Activated naive CD8-positive, alpha-beta T cell treated with anti-CD3 and anti-CD28 coated beads, Interleukin-2, amount 50 U/mL, for 16 hours (primary cell): ENCODE measurements at regions not wholly inside any gene's neighbourhood (a gene's known extent, or its start where the extent isn't known, plus 50 kb on each side); places are given as distances from the start of the nearest gene placed in this dataset.

Source experiments
- DNase-seq: peaks from one replicate; pipeline ENCODE4 v3.0.0-alpha.2; 2020; ENCODE audit warnings: low read depth, low spot score

- DNase-seq: no peak
These were observed 175.8 kb downstream of the CSNK2A3 start for GRCh38 chr11:11177156-11177808.

- DNase-seq: no peak
These were observed 179.6 kb downstream of the CSNK2A3 start for GRCh38 chr11:11173316-11174025.

GRCh38 chr11:11171854-11172253, 181.2 kb downstream of the CSNK2A3 start:
- DNase-seq: no peak

GRCh38 chr11:11171285-11171684, 181.8 kb downstream of the CSNK2A3 start:
- DNase-seq: no peak

GRCh38 chr11:11170352-11171084, 182.5 kb downstream of the CSNK2A3 start:
- DNase-seq: no peak

- DNase-seq: no peak
These were observed 183.2 kb downstream of the CSNK2A3 start for GRCh38 chr11:11169715-11170351.

- no peak for DNase-seq
These were observed 185.2 kb downstream of the CSNK2A3 start for GRCh38 chr11:11167806-11168205.

GRCh38 chr11:11164334-11164690, 188.7 kb downstream of the CSNK2A3 start:
- DNase-seq: no peak

GRCh38 chr11:11163669-11164333, 189.2 kb downstream of the CSNK2A3 start:
- DNase-seq: no peak

GRCh38 chr11:11163236-11163635, 189.8 kb downstream of the CSNK2A3 start:
- DNase-seq: no peak

GRCh38 chr11:11157185-11157584, 195.9 kb downstream of the CSNK2A3 start:
- no peak for DNase-seq

GRCh38 chr11:11155962-11156815, 196.9 kb downstream of the CSNK2A3 start:
- no peak for DNase-seq

GRCh38 chr11:11152877-11153276, 200.2 kb downstream of the CSNK2A3 start:
- no peak for DNase-seq

GRCh38 chr11:11149671-11150459, 203.2 kb downstream of the CSNK2A3 start:
- DNase-seq: no peak

- DNase-seq: no peak
These were observed 204.5 kb downstream of the CSNK2A3 start for GRCh38 chr11:11148596-11148995.

GRCh38 chr11:11148104-11148509, 204.9 kb downstream of the CSNK2A3 start:
- DNase-seq: no peak

GRCh38 chr11:11146830-11147229, 206.2 kb downstream of the CSNK2A3 start:
- DNase-seq: no peak

GRCh38 chr11:11143849-11144248, 209.2 kb downstream of the CSNK2A3 start:
- no peak for DNase-seq

GRCh38 chr11:11142430-11142829, 210.6 kb downstream of the CSNK2A3 start:
- DNase-seq: no peak

- DNase-seq: no peak
These were observed 212.0 kb downstream of the CSNK2A3 start for GRCh38 chr11:11141065-11141464.
